DND-41 (cell line): ENCODE measurements at regions not wholly inside any gene's neighbourhood (a gene's known extent, or its start where the extent isn't known, plus 50 kb on each side); places are given as distances from the start of the nearest gene placed in this dataset.

Experiments used
- EZH2 ChIP-seq: IDR thresholded peaks from 3 replicates; pipeline ENCODE4 v1.6.1; 2012; ENCODE audit warnings: borderline replicate concordance, low read depth, mild to moderate bottlenecking, moderate library complexity, low read length, inconsistent platforms; ENCODE audit not compliant: severe bottlenecking
- TF ChIP-seq, protein P1 (sequence below): IDR thresholded peaks from 2 replicates; pipeline ENCODE4 v1.5.1; 2012; ENCODE audit warnings: borderline replicate concordance, low read length, moderate library complexity, mild to moderate bottlenecking; ENCODE audit not compliant: poor library complexity, severe bottlenecking; ENCODE audit errors: extremely low read depth

DNA sequence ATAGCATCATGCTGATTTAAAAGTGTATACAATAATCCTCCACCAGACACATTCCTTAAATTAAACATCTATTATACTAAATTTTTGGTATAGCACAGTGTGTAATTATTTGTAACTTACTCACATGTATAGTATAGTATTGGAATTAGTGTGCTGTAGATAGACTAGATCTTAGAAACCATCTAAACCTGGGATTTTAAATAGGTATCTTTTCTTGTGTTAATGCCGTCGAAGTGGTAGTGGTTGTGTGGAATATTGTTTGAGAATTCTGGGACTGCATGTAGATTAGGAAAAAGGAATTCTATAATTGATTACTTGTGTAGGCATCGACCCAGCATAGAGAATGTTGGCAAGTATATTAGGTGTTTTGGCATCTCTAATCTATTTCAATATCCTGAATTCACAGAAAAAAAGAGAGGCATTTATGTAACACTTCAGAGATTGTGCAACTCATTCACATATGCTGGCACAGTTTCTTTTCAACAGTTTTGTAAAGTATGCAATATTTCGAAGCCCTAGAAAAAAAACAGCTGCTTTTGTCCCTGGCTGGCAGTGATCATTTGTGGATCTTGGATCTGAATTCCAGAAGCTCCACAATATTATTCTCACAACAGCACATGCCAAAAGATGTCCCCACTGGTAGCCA, 145.5 kb upstream of the AGR3 start:
- TF ChIP-seq EZH2: no peak
- TF ChIP-seq, protein P1, sequence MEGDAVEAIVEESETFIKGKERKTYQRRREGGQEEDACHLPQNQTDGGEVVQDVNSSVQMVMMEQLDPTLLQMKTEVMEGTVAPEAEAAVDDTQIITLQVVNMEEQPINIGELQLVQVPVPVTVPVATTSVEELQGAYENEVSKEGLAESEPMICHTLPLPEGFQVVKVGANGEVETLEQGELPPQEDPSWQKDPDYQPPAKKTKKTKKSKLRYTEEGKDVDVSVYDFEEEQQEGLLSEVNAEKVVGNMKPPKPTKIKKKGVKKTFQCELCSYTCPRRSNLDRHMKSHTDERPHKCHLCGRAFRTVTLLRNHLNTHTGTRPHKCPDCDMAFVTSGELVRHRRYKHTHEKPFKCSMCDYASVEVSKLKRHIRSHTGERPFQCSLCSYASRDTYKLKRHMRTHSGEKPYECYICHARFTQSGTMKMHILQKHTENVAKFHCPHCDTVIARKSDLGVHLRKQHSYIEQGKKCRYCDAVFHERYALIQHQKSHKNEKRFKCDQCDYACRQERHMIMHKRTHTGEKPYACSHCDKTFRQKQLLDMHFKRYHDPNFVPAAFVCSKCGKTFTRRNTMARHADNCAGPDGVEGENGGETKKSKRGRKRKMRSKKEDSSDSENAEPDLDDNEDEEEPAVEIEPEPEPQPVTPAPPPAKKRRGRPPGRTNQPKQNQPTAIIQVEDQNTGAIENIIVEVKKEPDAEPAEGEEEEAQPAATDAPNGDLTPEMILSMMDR: no peak
